Dedifferentiated amniotic fluid mesenchymal stem cell (primary cell): ENCODE measurements at regions not wholly inside any gene's neighbourhood (a gene's known extent, or its start where the extent isn't known, plus 50 kb on each side); places are given as distances from the start of the nearest gene placed in this dataset.

Experiments
- DNase-seq: peaks from one replicate; pipeline ENCODE4 v3.0.0-alpha.2; 2016; ENCODE audit errors: extremely low spot score

- DNase-seq: peak; percentile 35
Observed at GRCh38 chr14:49971156-49972130, 78.6 kb downstream of the ARF6 start.

- peak; percentile 33 for DNase-seq
Observed at GRCh38 chr14:49972131-49972671, 79.3 kb downstream of the ARF6 start.

GRCh38 chr14:49972823-49973222 is 79.9 kb downstream of the ARF6 start:
- DNase-seq: peak; percentile 83

- DNase-seq: peak; percentile 93
Observed at GRCh38 chr14:49975276-49975675, 82.4 kb downstream of the ARF6 start.

- no peak for DNase-seq
Observed at GRCh38 chr14:49975799-49976198, 82.9 kb downstream of the ARF6 start.

- no peak for DNase-seq
Observed at GRCh38 chr14:49977126-49977841, 84.4 kb downstream of the ARF6 start.

GRCh38 chr14:49980027-49980426 is 87.1 kb downstream of the ARF6 start:
- no peak for DNase-seq

GRCh38 chr14:49982082-49982481 is 89.2 kb downstream of the ARF6 start:
- no peak for DNase-seq

- peak; percentile 95 for DNase-seq
Observed at GRCh38 chr14:49982501-49982951, 89.6 kb downstream of the ARF6 start.

- no peak for DNase-seq
Observed at GRCh38 chr14:49984424-49984823, 91.5 kb downstream of the ARF6 start.

- DNase-seq: no peak
Observed at GRCh38 chr14:49986343-49987014, 93.6 kb downstream of the ARF6 start.

GRCh38 chr14:49988080-49988990 is 95.5 kb downstream of the ARF6 start:
- DNase-seq: no peak

- DNase-seq: no peak
Observed at GRCh38 chr14:49989966-49990365, 97.1 kb downstream of the ARF6 start.

- DNase-seq: no peak
Observed at GRCh38 chr14:49991491-49991890, 98.6 kb downstream of the ARF6 start.

GRCh38 chr14:49992036-49992435 is 99.2 kb downstream of the ARF6 start:
- DNase-seq: no peak

- no peak for DNase-seq
Observed at GRCh38 chr14:49992448-49992847, 99.6 kb downstream of the ARF6 start.

GRCh38 chr14:49992901-49993339 is 100.0 kb downstream of the ARF6 start:
- peak; percentile 36 for DNase-seq

- DNase-seq: no peak
Observed at GRCh38 chr14:49993565-49993964, 100.7 kb downstream of the ARF6 start.

GRCh38 chr14:49994951-49995561 is 102.2 kb downstream of the ARF6 start:
- DNase-seq: no peak

- DNase-seq: no peak
Observed at GRCh38 chr14:49997991-49998390, 105.1 kb downstream of the ARF6 start.
